ENCODE measurements at regions not wholly inside any gene's neighbourhood (a gene's known extent, or its start where the extent isn't known, plus 50 kb on each side); places are given as distances from the start of the nearest gene placed in this dataset.

DNA sequence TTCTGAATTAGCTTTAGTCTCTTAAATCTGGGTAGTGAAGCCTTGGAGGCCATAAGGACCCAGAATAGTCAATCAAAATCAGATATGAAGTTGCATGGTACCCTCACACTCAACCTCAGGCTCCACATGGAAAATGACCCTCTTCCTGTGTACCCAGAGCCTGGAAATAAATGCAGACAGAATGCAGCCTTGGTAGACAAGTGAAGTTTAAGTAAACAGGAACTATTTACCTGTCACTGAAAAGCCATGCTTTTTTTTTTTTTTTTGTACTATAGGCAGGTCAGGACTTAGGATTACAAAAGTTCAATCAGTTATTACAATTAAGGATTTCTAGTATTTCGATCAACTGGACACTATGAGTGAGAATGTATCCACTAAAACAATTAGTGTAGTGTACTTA lies 2654.2 kb upstream of the PCDH20 start (continued):
- TF ChIP-seq POGZ (CRISPR knock-in tag; IDR thresholded peaks at IDR 0.05) (0 out of 2 replicates have a peak, but pooled peaks have one; percentile 33), FOXK2 (IDR thresholded peaks at IDR 0.05) (peak; percentile 15; the same call in 1 of the 2 replicates), SKI (IDR thresholded peaks at IDR 0.05; ENCODE audit: partially characterized antibody) (peak; percentile 46), FOXA1 (IDR thresholded peaks at IDR 0.05) (no peak), FOXA1 (CRISPR knock-in tag; IDR thresholded peaks at IDR 0.05) (0 out of 2 replicates have a peak, but pooled peaks have one; percentile 23), ZNF207 (IDR thresholded peaks at IDR 0.05; ENCODE audit: borderline replicate concordance) (no peak), ZNF432 (CRISPR knock-in tag; IDR thresholded peaks at IDR 0.05; ENCODE audit: borderline replicate concordance) (no peak), SAP130 (CRISPR knock-in tag; IDR thresholded peaks at IDR 0.05; ENCODE audit: low read depth) (peak; percentile 52; the same call in 1 of the 2 replicates), ELF3 (CRISPR knock-in tag; IDR thresholded peaks at IDR 0.05) (0 out of 2 replicates have a peak, but pooled peaks have one; percentile 20), PITX1 (CRISPR knock-in tag; IDR thresholded peaks at IDR 0.05) (no peak), RARA (CRISPR knock-in tag; IDR thresholded peaks at IDR 0.05) (peak; percentile 82), NFKB2 (CRISPR knock-in tag; IDR thresholded peaks at IDR 0.05; ENCODE audit: borderline replicate concordance) (no peak), ZNF331 (CRISPR knock-in tag; IDR thresholded peaks at IDR 0.05) (no peak), FOXP1 (IDR thresholded peaks at IDR 0.05) (no peak), FOXP1 (CRISPR knock-in tag; IDR thresholded peaks at IDR 0.05) (peak; percentile 86)
- TF ChIP-seq, protein P1, sequence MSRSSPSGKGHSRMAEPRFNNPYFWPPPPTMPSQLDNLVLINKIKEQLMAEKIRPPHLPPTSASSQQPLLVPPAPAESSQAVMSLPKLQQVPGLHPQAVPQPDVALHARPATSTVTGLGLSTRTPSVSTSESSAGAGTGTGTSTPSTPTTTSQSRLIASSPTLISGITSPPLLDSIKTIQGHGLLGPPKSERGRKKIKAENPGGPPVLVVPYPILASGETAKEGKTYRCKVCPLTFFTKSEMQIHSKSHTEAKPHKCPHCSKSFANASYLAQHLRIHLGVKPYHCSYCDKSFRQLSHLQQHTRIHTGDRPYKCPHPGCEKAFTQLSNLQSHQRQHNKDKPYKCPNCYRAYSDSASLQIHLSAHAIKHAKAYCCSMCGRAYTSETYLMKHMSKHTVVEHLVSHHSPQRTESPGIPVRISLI (CRISPR knock-in tag; IDR thresholded peaks at IDR 0.05; ENCODE audit: borderline replicate concordance): peak; percentile 67; the same call in 1 of the 2 replicates
- TF ChIP-seq, protein P2, sequence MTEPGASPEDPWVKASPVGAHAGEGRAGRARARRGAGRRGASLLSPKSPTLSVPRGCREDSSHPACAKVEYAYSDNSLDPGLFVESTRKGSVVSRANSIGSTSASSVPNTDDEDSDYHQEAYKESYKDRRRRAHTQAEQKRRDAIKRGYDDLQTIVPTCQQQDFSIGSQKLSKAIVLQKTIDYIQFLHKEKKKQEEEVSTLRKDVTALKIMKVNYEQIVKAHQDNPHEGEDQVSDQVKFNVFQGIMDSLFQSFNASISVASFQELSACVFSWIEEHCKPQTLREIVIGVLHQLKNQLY (CRISPR knock-in tag; IDR thresholded peaks at IDR 0.05): no peak
- TF ChIP-seq, protein P3, sequence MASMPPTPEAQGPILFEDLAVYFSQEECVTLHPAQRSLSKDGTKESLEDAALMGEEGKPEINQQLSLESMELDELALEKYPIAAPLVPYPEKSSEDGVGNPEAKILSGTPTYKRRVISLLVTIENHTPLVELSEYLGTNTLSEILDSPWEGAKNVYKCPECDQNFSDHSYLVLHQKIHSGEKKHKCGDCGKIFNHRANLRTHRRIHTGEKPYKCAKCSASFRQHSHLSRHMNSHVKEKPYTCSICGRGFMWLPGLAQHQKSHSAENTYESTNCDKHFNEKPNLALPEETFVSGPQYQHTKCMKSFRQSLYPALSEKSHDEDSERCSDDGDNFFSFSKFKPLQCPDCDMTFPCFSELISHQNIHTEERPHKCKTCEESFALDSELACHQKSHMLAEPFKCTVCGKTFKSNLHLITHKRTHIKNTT (CRISPR knock-in tag; IDR thresholded peaks at IDR 0.05): no peak
- TF ChIP-seq, protein P4, sequence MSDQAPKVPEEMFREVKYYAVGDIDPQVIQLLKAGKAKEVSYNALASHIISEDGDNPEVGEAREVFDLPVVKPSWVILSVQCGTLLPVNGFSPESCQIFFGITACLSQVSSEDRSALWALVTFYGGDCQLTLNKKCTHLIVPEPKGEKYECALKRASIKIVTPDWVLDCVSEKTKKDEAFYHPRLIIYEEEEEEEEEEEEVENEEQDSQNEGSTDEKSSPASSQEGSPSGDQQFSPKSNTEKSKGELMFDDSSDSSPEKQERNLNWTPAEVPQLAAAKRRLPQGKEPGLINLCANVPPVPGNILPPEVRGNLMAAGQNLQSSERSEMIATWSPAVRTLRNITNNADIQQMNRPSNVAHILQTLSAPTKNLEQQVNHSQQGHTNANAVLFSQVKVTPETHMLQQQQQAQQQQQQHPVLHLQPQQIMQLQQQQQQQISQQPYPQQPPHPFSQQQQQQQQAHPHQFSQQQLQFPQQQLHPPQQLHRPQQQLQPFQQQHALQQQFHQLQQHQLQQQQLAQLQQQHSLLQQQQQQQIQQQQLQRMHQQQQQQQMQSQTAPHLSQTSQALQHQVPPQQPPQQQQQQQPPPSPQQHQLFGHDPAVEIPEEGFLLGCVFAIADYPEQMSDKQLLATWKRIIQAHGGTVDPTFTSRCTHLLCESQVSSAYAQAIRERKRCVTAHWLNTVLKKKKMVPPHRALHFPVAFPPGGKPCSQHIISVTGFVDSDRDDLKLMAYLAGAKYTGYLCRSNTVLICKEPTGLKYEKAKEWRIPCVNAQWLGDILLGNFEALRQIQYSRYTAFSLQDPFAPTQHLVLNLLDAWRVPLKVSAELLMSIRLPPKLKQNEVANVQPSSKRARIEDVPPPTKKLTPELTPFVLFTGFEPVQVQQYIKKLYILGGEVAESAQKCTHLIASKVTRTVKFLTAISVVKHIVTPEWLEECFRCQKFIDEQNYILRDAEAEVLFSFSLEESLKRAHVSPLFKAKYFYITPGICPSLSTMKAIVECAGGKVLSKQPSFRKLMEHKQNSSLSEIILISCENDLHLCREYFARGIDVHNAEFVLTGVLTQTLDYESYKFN (CRISPR knock-in tag; conservative IDR thresholded peaks at IDR 0.05): 0 out of 2 replicates have a peak, but pooled peaks have one; percentile 18
